GM10266 (cell line): ENCODE measurements at regions not wholly inside any gene's neighbourhood (a gene's known extent, or its start where the extent isn't known, plus 50 kb on each side); places are given as distances from the start of the nearest gene placed in this dataset.
"Not testable (repeated sequence)": the region's sequence is repeated elsewhere in the genome, so short reads cannot be mapped to it uniquely, and the experiment has no call there.

Source experiments
- DNase-seq: peaks from one replicate; pipeline ENCODE4 v3.0.0; 2012; ENCODE audit errors: extremely low spot score
- TF ChIP-seq, protein P1 (sequence below): IDR thresholded peaks from 2 replicates; pipeline ENCODE4 v1.5.1; 2012; ENCODE audit warnings: mild to moderate bottlenecking, low read depth; ENCODE audit not compliant: control insufficient read depth, insufficient read depth; ENCODE audit errors: missing control alignments

DNA sequence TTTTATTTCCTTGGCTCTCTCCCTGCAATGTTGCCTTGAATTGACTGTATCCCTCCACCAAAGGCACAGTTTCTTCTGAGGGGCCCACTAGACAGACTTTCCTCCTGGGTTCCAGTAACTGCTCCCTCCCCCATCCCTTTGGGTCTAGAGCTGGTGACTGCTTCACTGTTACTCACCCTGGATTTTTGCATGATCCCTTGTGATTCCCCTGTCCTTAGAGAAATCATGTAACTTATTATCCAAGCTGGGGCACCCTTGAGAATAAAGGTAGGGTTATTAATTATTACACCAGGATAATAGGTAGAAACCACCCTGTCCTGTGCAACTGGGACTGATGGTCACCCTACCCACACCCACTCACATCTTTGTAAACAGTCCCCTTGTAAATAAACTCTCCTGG is 67.5 kb upstream of the FYN start:
- DNase-seq = no peak
- TF ChIP-seq, protein P1, sequence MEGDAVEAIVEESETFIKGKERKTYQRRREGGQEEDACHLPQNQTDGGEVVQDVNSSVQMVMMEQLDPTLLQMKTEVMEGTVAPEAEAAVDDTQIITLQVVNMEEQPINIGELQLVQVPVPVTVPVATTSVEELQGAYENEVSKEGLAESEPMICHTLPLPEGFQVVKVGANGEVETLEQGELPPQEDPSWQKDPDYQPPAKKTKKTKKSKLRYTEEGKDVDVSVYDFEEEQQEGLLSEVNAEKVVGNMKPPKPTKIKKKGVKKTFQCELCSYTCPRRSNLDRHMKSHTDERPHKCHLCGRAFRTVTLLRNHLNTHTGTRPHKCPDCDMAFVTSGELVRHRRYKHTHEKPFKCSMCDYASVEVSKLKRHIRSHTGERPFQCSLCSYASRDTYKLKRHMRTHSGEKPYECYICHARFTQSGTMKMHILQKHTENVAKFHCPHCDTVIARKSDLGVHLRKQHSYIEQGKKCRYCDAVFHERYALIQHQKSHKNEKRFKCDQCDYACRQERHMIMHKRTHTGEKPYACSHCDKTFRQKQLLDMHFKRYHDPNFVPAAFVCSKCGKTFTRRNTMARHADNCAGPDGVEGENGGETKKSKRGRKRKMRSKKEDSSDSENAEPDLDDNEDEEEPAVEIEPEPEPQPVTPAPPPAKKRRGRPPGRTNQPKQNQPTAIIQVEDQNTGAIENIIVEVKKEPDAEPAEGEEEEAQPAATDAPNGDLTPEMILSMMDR = no peak

DNA sequence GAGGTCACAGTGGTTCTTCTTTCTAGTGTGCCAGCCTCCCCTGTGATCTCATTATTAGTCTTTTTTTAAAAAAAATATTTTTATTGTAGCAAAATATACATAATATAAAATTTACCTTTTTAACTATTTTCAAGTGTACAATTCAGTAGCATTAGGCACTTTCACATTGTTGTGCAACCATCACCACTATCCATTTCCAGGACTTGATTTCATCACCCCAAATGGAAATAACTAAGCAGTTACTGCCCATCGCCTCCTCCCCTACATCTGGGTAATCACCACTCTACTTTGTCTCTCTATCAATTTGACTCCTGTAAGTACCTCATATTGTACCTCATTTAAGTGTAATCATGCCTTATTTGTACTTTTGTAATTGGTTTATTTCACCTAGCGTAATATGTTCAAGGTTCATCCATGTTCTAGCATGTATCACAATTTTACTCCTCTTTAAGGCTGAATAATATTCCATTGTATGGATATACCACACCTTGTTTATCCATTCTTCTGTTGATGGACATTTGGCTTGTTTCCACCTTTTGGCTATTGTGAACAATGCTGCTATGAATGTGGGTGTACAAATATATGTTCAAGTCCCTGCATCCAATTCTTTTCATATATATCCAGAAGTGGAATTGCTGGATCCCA is 68.6 kb upstream of the FYN start:
- TF ChIP-seq, protein P1 = no peak
- DNase-seq = no peak

DNA sequence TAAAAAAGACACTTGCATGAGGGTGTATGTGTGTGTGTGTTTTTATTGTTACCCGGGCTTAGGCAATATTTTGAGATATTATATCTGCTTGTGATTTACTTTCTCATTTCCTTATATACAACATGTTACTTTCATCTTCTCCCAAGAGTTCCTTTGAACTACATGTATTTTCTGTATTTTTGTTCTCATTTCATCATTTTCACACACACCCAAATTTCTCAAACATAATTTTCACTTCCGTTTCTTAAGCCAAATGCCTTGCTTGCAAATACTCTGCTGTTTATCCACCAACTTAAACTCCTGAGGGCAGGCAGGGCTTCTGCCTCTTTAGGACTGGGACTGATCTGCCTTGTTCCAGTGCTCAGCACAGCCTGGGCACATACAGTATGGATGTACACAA is 69.3 kb upstream of the FYN start:
- TF ChIP-seq, protein P1 = no peak
- no peak for DNase-seq

DNA sequence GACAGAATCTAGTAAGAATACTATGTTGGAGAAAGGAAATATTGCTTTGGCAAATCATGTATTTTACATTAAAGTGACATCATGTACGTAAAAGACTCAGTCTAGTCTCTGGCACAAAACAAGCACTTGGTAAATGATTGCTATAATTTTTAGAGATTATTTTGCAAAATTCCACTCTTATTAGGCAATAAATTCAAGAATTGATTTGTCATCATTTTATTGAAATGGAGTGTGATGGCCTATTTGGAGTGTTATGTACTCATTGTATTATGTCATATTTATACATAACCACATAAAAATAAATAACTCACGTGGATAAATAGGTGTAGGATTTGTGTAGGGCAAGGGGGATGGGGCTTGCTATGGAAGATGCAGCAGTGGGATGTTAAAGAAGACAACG is 70.0 kb upstream of the FYN start:
- no peak for DNase-seq
- TF ChIP-seq, protein P1 = no peak

DNA sequence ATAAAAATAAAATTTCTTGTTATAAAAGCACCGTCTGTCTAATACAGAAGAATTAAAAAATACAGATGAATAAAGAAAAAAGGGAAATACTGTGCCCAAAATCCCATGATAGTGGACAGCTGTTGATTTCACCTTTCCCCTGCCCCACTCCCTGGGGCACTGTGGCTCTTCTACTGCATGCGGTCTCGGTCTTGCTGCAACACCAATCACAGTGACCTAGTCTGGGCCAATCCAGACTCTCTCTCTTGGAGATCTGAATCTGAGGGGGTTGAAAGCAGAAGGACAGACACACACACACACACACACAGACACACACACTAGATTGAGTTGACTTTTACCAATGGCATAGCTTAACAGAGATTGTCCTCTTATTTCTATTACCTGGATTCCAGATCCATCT is 70.5 kb upstream of the FYN start:
- DNase-seq = no peak
- TF ChIP-seq, protein P1 = no peak

DNA sequence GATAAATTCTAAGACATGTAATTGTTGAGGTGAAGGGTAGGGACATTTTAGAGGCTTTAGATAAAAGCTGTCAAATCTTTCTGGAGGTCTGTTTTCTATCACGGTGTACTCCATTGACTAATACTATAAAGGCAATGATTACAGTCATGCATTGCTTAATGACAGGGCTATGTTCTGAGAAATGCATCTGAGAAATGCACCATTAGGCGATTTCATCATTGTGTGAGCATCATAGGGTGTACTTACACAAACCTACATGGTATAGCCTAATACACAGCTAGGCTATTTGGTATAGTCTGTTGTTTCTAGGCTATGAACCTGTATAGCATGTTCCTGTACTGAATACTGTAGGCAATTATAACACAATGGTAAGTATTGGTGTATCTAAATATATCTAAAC is 71.3 kb upstream of the FYN start:
- TF ChIP-seq, protein P1 = no peak
- DNase-seq = no peak

DNA sequence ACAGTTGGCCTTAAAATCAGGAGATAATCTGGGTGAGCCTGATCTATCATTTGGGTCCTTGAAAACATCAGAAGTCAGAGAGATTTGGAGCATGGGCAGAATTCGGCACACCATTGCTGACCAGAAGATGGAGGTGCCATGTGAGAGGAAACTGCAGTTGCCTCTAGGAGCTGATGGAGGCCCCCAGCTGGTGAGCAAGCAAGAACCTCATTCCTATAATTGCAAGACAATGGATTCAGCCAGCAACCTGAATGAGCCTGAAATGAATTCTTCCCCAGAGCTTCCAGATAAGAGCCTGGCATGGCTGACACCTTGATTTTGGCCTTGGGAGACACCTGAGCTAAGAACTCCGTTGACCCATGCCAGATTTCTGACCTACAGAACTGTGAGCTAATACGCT is 76.3 kb upstream of the FYN start:
- DNase-seq = no peak
- TF ChIP-seq, protein P1 = no peak

DNA sequence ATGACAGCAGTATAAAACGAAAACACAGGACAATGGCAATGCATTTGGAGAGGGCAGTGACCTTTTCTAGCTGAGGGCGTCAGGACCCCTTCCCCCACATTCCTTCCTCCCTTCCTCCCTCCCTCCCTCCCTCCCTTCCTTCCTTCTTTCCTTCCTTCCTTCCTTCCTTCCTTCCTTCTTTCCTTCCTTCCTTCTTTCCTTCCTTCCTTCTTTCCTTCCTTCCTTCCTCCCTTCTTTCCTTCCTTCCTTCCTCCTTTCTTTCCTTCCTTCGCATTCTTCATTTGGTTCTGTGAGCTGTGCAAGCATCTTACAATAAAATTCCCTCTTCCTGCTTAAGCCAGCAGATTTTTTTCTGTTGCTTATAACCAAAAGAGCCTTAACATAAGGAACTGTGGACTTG is 76.7 kb upstream of the FYN start:
- not testable (repeated sequence) for DNase-seq
